HepG2 (cell line): ENCODE measurements at regions not wholly inside any gene's neighbourhood (a gene's known extent, or its start where the extent isn't known, plus 50 kb on each side); places are given as distances from the start of the nearest gene placed in this dataset.

Experiments
- ATAC-seq: fragments of 200-7000 bp; cut with Tn5 transposase; 3 replicates; pipeline ENCODE4 v1.9.1; 2020; ENCODE audit warnings: mild to moderate bottlenecking, moderate library complexity
- BruUV-seq: library from RNA; stranded (reverse); fragments of 400-500 nt; replicated peaks from 2 replicates; lab custom pipeline; 2021; lab: Mats Ljungman, UMichigan
- CTCF ChIA-PET: fragments of 300-600 bp; formaldehyde crosslinking; extraction: SDS; loops from one replicate; lab custom pipeline; 2021; ENCODE audit warnings: low total read pairs, inconsistent platforms, low intra/inter-chr PET ratio; lab: Yijun Ruan, JAX
- POLR2A ChIA-PET: fragments of 350-600 bp; sonication (Branson Sonifier 250); formaldehyde crosslinking; loops from one replicate; lab custom pipeline; 2020; ENCODE audit warnings: antibody characterized with exemption, inconsistent platforms; lab: Yijun Ruan, JAX
- DNase-seq: peaks from one replicate; pipeline ENCODE4 v3.0.0-alpha.2; 2015; ENCODE audit warnings: low spot score
- FAIRE-seq: peaks from 3 replicates; lab custom pipeline; 2011; peaks lifted over from hg19 to GRCh38; lab: Jason Lieb, UNC
- H2AFZ ChIP-seq: one replicate; pipeline ENCODE4 v1.6.1; 2011; ENCODE audit warnings: low read length, inconsistent platforms
- H3K27ac ChIP-seq: fragments of 300-600 bp; 3 replicates; pipeline ENCODE4 v1.8.0; 2011; ENCODE audit warnings: mixed run types, mild to moderate bottlenecking, mixed read lengths, low read length, inconsistent platforms; ENCODE audit not compliant: insufficient read depth; ENCODE audit errors: extremely low read length
- H3K27me3 ChIP-seq, 2 experiments: fragments of 200-600 bp in 1 of 2; 2 replicates in 1 of 2; 3 replicates in 1 of 2; pipeline versions ENCODE4 v1.6.0 to v1.8.0; 2011; ENCODE audit warnings: low read length in 2 of 2, mild to moderate bottlenecking in 2 of 2, moderate library complexity in 2 of 2, inconsistent platforms in 1 of 2; ENCODE audit not compliant: insufficient read depth in 2 of 2, control insufficient read depth in 1 of 2
- H3K36me3 ChIP-seq, 2 experiments: fragments of 200-600 bp in 1 of 2; replicated peaks in 1 of 2; 2 replicates in 1 of 2; 3 replicates in 1 of 2; pipeline versions ENCODE4 v1.5.1 to v1.8.0; 2011; ENCODE audit warnings: low read length in 2 of 2, inconsistent platforms in 1 of 2; ENCODE audit not compliant: insufficient read depth in 2 of 2, control insufficient read depth in 1 of 2
- H3K4me1 ChIP-seq: 2 replicates; pipeline ENCODE4 v1.5.1; 2012; ENCODE audit warnings: low read length, inconsistent platforms; ENCODE audit not compliant: insufficient read depth
- H3K4me2 ChIP-seq: 2 replicates; pipeline ENCODE4 v1.6.0; 2011; ENCODE audit warnings: low read depth, low read length, inconsistent platforms
- H3K4me3 ChIP-seq, 3 experiments: fragments of 200-600 bp in 1 of 3; sonication (generic), shearing (Covaris generic) in 1 of 3; replicated peaks in 1 of 3; 2 replicates each; pipeline ENCODE4 v1.5.1; 2011 to 2016; ENCODE audit warnings: low read length in 3 of 3, inconsistent platforms in 2 of 3, low read depth in 2 of 3, mild to moderate bottlenecking in 2 of 3, control low read depth in 1 of 3, mixed read lengths in 1 of 3; ENCODE audit not compliant: insufficient read depth in 1 of 3
- H3K79me2 ChIP-seq: one replicate; pipeline ENCODE4 v1.6.1; 2011; ENCODE audit warnings: low read length, inconsistent platforms; ENCODE audit not compliant: insufficient read depth
- H3K9ac ChIP-seq: 2 replicates; pipeline ENCODE4 v1.6.0; 2011; ENCODE audit warnings: mild to moderate bottlenecking, low read depth, low read length, inconsistent platforms; ENCODE audit not compliant: insufficient read depth
- H3K9me3 ChIP-seq: 2 replicates; pipeline ENCODE4 v1.5.1; 2012; ENCODE audit warnings: mild to moderate bottlenecking, low read length
- H4K20me1 ChIP-seq: 2 replicates; pipeline ENCODE4 v1.6.0; 2011; ENCODE audit warnings: inconsistent platforms, mild to moderate bottlenecking, low read length, moderate library complexity; ENCODE audit not compliant: insufficient read depth
- ATF7 ChIP-seq, 2 experiments: fragments of 450-650 bp in 1 of 2; sonication (generic) in 1 of 2; formaldehyde crosslinking in 1 of 2; IDR thresholded peaks; 2 replicates each; pipeline versions ENCODE4 v1.4.0 to v1.6.1; 2016 to 2020; ENCODE audit warnings: antibody characterized with exemption in 1 of 2, mild to moderate bottlenecking in 1 of 2, missing genetic modification reagents in 1 of 2
- CENPX ChIP-seq: sonication (generic); formaldehyde crosslinking; IDR thresholded peaks from 2 replicates; pipeline ENCODE4 v1.9.0; 2021; ENCODE audit warnings: mild to moderate bottlenecking, missing genetic modification reagents, moderate library complexity
- CREB1 ChIP-seq, 2 experiments: fragments of 450-650 bp in 1 of 2; IDR thresholded peaks; 2 replicates each; pipeline ENCODE4 v1.6.1; 2016 to 2017; ENCODE audit warnings: control low read depth in 1 of 2, mild to moderate bottlenecking in 1 of 2, missing compliant biosample characterization in 1 of 2, missing genetic modification characterization in 1 of 2
- FOXJ3 ChIP-seq: sonication (generic); formaldehyde crosslinking; IDR thresholded peaks from 2 replicates; pipeline ENCODE4 v1.4.0; 2020; ENCODE audit warnings: missing genetic modification reagents, mild to moderate bottlenecking, borderline replicate concordance
- RAD51 ChIP-seq: fragments of 450-650 bp; IDR thresholded peaks from 2 replicates; pipeline ENCODE4 v1.6.1; 2016; ENCODE audit warnings: borderline replicate concordance
- SIN3A ChIP-seq: IDR thresholded peaks from 2 replicates; pipeline ENCODE4 v1.6.1; 2011; ENCODE audit warnings: low read depth, mild to moderate bottlenecking, control low read depth, low read length, borderline replicate concordance
- ZNF780A ChIP-seq: sonication (generic); formaldehyde crosslinking; IDR thresholded peaks from 2 replicates; pipeline ENCODE4 v1.8.0; 2022; ENCODE audit warnings: mild to moderate bottlenecking, missing genetic modification reagents, moderate library complexity
- WGBS: methylation state at CpG from one replicate; pipeline ENCODE4 v1.1.6; 2017; ENCODE audit warnings: low lambda C conversion rate; 5-methylcytosine and 5-hydroxymethylcytosine counted together
- in situ Hi-C: cut with HindIII; loops from 2 replicates; pipeline ENCODE4 v1.10.0; 2017; ENCODE audit warnings: low pct_unique_long_range_greater_than_20kb; ENCODE audit not compliant: extremely low pct_ligation_motif_present
- intact Hi-C: fragments of 100-400 bp; cut with micrococcal nuclease; formaldehyde crosslinking; loops from one replicate; pipeline ENCODE4 v1.10.0; 2022; ENCODE audit not compliant: unreplicated experiment
- TF ChIP-seq, protein P1 (sequence below): sonication (generic); formaldehyde crosslinking; IDR thresholded peaks from 2 replicates; pipeline ENCODE4 v1.4.0; 2020; ENCODE audit warnings: mild to moderate bottlenecking, low read depth, missing genetic modification reagents
- TF ChIP-seq, protein P2 (sequence below): IDR thresholded peaks from 2 replicates; pipeline ENCODE4 v1.6.1; 2016; ENCODE audit warnings: low read depth, control low read depth

DNA sequence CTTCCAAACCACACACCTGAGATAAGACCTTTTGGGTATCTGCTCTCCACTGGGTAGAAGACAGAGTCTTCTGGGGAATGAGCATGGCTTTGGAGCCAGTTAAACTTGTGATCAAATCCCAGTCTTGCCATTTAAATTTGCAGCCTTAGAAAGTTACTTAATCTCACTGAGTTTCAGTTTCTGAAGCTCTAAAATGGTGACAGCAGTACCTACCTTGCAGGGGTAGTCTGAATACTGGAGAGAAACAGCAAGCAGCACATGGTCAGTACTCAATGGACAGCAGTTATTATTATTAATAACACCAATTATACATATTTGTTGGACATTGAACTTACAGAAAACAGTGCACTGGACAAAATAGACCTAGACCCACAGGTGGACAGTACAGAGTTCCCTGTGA, 260.9 kb downstream of the MAN2A1 start (continued):
- TF ChIP-seq ZNF780A: no peak
- TF ChIP-seq, protein P1, sequence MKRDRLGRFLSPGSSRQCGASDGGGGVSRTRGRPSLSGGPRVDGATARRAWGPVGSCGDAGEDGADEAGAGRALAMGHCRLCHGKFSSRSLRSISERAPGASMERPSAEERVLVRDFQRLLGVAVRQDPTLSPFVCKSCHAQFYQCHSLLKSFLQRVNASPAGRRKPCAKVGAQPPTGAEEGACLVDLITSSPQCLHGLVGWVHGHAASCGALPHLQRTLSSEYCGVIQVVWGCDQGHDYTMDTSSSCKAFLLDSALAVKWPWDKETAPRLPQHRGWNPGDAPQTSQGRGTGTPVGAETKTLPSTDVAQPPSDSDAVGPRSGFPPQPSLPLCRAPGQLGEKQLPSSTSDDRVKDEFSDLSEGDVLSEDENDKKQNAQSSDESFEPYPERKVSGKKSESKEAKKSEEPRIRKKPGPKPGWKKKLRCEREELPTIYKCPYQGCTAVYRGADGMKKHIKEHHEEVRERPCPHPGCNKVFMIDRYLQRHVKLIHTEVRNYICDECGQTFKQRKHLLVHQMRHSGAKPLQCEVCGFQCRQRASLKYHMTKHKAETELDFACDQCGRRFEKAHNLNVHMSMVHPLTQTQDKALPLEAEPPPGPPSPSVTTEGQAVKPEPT (CRISPR knock-in tag): no peak
- no peak for TF ChIP-seq FOXJ3 (CRISPR knock-in tag)
- no peak for TF ChIP-seq CENPX
- no peak for TF ChIP-seq RAD51
- no peak for TF ChIP-seq SIN3A

DNA sequence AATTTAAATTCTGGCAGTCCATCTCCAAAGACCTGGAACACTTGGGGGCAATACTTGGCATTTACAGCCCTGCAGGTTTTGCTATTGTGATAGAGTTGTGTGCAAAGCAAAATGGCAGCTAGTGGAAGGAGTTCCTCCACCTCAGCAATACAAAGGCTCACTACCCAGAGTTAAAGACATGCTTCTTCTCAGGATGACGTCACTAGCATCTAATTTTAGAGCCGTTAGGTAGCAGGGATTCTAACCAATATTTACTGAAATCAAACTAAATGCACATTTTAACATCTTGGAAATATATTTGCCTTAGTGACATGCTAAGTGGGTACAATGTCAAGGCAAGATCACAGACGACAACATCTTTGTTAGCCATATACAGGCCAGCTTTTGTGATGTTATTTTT, 261.6 kb downstream of the MAN2A1 start:
- Histone ChIP-seq H3K27ac (no peak overlapping the region), H3K79me2 (no peaks in the 10 kb centered on the region), H3K4me1 (peaks cover 5% of the 10 kb centered on the region; the same call in 1 of the 2 replicates), H3K36me3 (no peaks in the 10 kb centered on the region), H3K4me3 (no peak overlapping the region), H3K9ac (no peak overlapping the region)
- POLR2A ChIA-PET: no interaction called here
- intact Hi-C loops: no loop called here
- FAIRE-seq: no peak
- no TSS peak for BruUV-seq
- no peak for DNase-seq
- in situ Hi-C loops: no loop called here
- TF ChIP-seq CREB1 (IDR thresholded peaks at IDR 0.05) (peak; percentile 77), CREB1 (CRISPR knock-in tag; IDR thresholded peaks at IDR 0.05) (no peak), ATF7 (IDR thresholded peaks at IDR 0.05) (peak; percentile 63), ATF7 (CRISPR knock-in tag; IDR thresholded peaks at IDR 0.05) (no peak)
- TF ChIP-seq, protein P2, sequence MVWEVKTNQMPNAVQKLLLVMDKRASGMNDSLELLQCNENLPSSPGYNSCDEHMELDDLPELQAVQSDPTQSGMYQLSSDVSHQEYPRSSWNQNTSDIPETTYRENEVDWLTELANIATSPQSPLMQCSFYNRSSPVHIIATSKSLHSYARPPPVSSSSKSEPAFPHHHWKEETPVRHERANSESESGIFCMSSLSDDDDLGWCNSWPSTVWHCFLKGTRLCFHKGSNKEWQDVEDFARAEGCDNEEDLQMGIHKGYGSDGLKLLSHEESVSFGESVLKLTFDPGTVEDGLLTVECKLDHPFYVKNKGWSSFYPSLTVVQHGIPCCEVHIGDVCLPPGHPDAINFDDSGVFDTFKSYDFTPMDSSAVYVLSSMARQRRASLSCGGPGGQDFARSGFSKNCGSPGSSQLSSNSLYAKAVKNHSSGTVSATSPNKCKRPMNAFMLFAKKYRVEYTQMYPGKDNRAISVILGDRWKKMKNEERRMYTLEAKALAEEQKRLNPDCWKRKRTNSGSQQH (CRISPR knock-in tag): no peak
- TF ChIP-seq, all 625 proteins: peak for 2
- Histone ChIP-seq H2AFZ (no peak overlapping the region), H3K9me3 (no peaks in the 10 kb centered on the region), H3K27me3 (no peaks in the 10 kb centered on the region), H4K20me1 (no peaks in the 10 kb centered on the region), H3K4me2 (no peak overlapping the region)
- ATAC-seq: no peak
- WGBS: 83% methylated on average over 3 of the region's 3 CpGs
- CTCF ChIA-PET: no interaction called here
